PC-9 (cell line): ENCODE measurements at regions not wholly inside any gene's neighbourhood (a gene's known extent, or its start where the extent isn't known, plus 50 kb on each side); places are given as distances from the start of the nearest gene placed in this dataset.

ENCODE experiments used
- BruUV-seq: library from RNA; stranded (reverse); fragments of 400-500 nt; replicated peaks from 2 replicates; lab custom pipeline; 2021; lab: Mats Ljungman, UMichigan
- CTCF ChIA-PET: fragments of 300-600 bp; sonication (Branson Sonifier 250); formaldehyde crosslinking; loops from one replicate; lab custom pipeline; 2022; ENCODE audit warnings: antibody characterized with exemption; lab: Charles Lee
- POLR2A ChIA-PET: fragments of 300-600 bp; sonication (Branson Sonifier 250); formaldehyde crosslinking; loops from one replicate; lab custom pipeline; 2022; ENCODE audit warnings: antibody characterized with exemption; ENCODE audit not compliant: unreplicated experiment; lab: Charles Lee
- DNase-seq, 2 experiments: peaks; one replicate each; pipeline versions ENCODE4 v3.0.0 to v3.0.0-alpha.2; 2015 to 2022; ENCODE audit warnings: mixed read lengths in 1 of 2
- H2AFZ ChIP-seq: fragments of 200-600 bp; sonication (generic); 2 replicates; pipeline ENCODE4 v1.8.1; 2017; ENCODE audit warnings: antibody characterized with exemption
- H3F3A ChIP-seq: fragments of 200-600 bp; sonication (generic); 2 replicates; pipeline ENCODE4 v1.8.1; 2017; ENCODE audit warnings: antibody characterized with exemption, mild to moderate bottlenecking, low read depth; ENCODE audit not compliant: insufficient read depth
- H3K27ac ChIP-seq: fragments of 200-600 bp; sonication (generic); 2 replicates; pipeline ENCODE4 v1.6.1; 2016; ENCODE audit warnings: mixed run types
- H3K27me3 ChIP-seq: fragments of 200-600 bp; sonication (generic); 2 replicates; pipeline ENCODE4 v1.6.1; 2016; ENCODE audit warnings: low read depth, mixed run types; ENCODE audit not compliant: insufficient read depth
- H3K36me3 ChIP-seq: fragments of 200-600 bp; sonication (generic); 2 replicates; pipeline ENCODE4 v1.6.1; 2016; ENCODE audit warnings: low read depth, mixed run types
- H3K4me1 ChIP-seq: fragments of 200-600 bp; sonication (generic); replicated peaks from 2 replicates; pipeline ENCODE4 v1.6.1; 2016; ENCODE audit warnings: mixed run types; ENCODE audit not compliant: insufficient read depth
- H3K4me2 ChIP-seq: fragments of 200-600 bp; sonication (generic); 2 replicates; pipeline ENCODE4 v1.6.1; 2017; ENCODE audit warnings: mixed run types
- H3K4me3 ChIP-seq: fragments of 200-600 bp; sonication (generic); 2 replicates; pipeline ENCODE4 v1.6.1; 2016; ENCODE audit warnings: mixed run types
- H3K79me2 ChIP-seq: fragments of 200-600 bp; sonication (generic); 2 replicates; pipeline ENCODE4 v1.6.1; 2017; ENCODE audit warnings: low read depth, mixed run types
- H3K9me2 ChIP-seq: fragments of 200-600 bp; sonication (generic); 2 replicates; pipeline ENCODE4 v1.8.1; 2017; ENCODE audit warnings: mild to moderate bottlenecking; ENCODE audit not compliant: insufficient read depth
- H3K9me3 ChIP-seq: fragments of 200-600 bp; sonication (generic); 2 replicates; pipeline ENCODE4 v1.8.1; 2016; ENCODE audit warnings: low read depth; ENCODE audit not compliant: insufficient read depth
- H4K20me1 ChIP-seq: fragments of 200-600 bp; sonication (generic); 2 replicates; pipeline ENCODE4 v1.8.1; 2017; ENCODE audit not compliant: insufficient read depth
- EZH2 ChIP-seq: fragments of 200-600 bp; sonication (generic); IDR thresholded peaks from 2 replicates; pipeline ENCODE4 v1.8.0; 2017; ENCODE audit warnings: antibody characterized with exemption, low read depth
- intact Hi-C: fragments of 100-400 bp; cut with micrococcal nuclease; formaldehyde crosslinking; loops from one replicate; pipeline ENCODE4 v1.10.0; 2022; ENCODE audit not compliant: unreplicated experiment
- TF ChIP-seq, protein P1 (sequence below): fragments of 200-600 bp; sonication (generic); conservative IDR thresholded peaks from 2 replicates; pipeline ENCODE4 v1.6.1; 2017; ENCODE audit warnings: mixed run types, antibody characterized with exemption, mild to moderate bottlenecking, moderate library complexity

DNA sequence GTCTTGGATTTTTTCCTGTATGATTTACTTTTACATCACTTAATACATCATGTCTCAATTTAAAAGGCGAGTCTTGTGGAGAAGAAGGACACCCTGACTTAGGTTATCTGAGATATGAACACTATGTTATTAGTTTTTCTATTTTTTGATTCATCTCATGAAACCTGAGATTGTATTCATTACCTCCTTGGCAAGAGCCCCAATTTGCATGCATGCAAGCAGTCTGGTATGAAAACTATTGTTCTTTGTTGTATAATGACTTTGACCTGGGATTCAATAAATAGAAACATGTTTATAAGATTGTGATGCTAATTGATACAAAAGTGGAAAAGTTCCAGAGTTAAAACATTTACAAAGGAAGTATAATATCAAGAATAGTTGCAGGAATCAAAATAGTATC lies 576.1 kb downstream of the NOVA1 start:
- Histone ChIP-seq H3K4me2 (no peak overlapping the region), H3K27ac (no peak overlapping the region), H3K27me3 (no peaks in the 10 kb centered on the region), H3F3A (no peaks in the 10 kb centered on the region), H4K20me1 (no peaks in the 10 kb centered on the region), H3K9me3 (no peaks in the 10 kb centered on the region), H3K79me2 (no peaks in the 10 kb centered on the region), H3K9me2 (no peaks in the 10 kb centered on the region), H3K36me3 (no peaks in the 10 kb centered on the region), H3K4me1 (no peaks in the 10 kb centered on the region), H3K4me3 (no peak overlapping the region), H2AFZ (no peak overlapping the region)
- BruUV-seq: no TSS peak
- ChIA-PET CTCF (no interaction called here), POLR2A (no interaction called here)
- no peak for DNase-seq
- TF ChIP-seq EZH2: no peak
- TF ChIP-seq, protein P1, sequence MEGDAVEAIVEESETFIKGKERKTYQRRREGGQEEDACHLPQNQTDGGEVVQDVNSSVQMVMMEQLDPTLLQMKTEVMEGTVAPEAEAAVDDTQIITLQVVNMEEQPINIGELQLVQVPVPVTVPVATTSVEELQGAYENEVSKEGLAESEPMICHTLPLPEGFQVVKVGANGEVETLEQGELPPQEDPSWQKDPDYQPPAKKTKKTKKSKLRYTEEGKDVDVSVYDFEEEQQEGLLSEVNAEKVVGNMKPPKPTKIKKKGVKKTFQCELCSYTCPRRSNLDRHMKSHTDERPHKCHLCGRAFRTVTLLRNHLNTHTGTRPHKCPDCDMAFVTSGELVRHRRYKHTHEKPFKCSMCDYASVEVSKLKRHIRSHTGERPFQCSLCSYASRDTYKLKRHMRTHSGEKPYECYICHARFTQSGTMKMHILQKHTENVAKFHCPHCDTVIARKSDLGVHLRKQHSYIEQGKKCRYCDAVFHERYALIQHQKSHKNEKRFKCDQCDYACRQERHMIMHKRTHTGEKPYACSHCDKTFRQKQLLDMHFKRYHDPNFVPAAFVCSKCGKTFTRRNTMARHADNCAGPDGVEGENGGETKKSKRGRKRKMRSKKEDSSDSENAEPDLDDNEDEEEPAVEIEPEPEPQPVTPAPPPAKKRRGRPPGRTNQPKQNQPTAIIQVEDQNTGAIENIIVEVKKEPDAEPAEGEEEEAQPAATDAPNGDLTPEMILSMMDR: no peak
- intact Hi-C loops: no loop called here

DNA sequence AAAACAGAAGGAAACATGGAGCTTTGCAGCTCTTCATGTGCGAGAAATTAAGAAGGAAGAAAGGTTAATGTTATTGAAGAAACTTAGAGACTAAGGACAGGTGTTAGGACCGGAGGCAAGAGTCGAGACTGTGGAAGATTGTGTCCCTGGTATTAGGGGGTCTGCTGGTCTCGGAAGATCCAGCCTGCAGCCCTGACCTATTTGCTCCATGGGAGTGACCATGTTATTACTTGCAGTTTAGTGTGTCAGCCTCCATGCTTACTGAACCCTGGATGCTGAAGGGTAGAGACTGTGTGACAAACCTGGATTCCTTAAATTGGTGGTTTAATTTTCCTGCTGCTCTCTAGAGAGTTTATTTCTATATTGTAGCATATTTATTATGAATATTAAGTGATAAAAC lies 580.6 kb downstream of the NOVA1 start:
- Histone ChIP-seq H3K27me3 (no peaks in the 10 kb centered on the region), H3K36me3 (no peaks in the 10 kb centered on the region), H4K20me1 (no peaks in the 10 kb centered on the region), H3K9me2 (no peaks in the 10 kb centered on the region), H2AFZ (no peak overlapping the region), H3K27ac (no peak overlapping the region), H3F3A (no peaks in the 10 kb centered on the region), H3K4me2 (no peak overlapping the region), H3K9me3 (no peaks in the 10 kb centered on the region), H3K79me2 (no peaks in the 10 kb centered on the region), H3K4me1 (no peaks in the 10 kb centered on the region), H3K4me3 (no peak overlapping the region)
- no peak for DNase-seq
- ChIA-PET CTCF (interaction anchor here (0.6 kb wide), 1 partner anchor 1804 kb away, joined by 3 read pairs; no protein-coding TSS in a partner anchor), POLR2A (no interaction called here)
- intact Hi-C loops: no loop called here
- BruUV-seq: no TSS peak
- TF ChIP-seq, protein P1: no peak
- TF ChIP-seq EZH2: no peak

DNA sequence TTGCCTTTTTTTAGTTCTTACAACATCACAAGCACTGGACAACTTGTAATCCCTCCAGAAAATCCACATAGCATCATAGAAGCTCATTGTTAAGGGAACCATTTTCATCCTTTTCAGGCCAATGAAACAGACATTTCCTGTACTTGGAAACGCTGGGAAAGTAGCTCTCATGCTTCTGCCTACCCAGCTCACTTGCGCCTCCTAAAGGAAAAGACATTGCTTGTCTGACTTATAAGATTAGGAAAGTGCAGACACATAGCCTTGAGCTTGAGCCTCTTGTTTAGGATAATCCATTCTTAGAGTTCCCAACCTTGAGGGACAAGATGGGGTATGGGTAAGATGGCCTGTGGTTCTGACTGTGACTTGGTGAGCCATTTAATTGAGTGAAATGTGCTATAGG lies 589.5 kb downstream of the NOVA1 start:
- Histone ChIP-seq H4K20me1 (no peaks in the 10 kb centered on the region), H3K36me3 (no peaks in the 10 kb centered on the region), H3F3A (no peaks in the 10 kb centered on the region), H3K4me2 (no peak overlapping the region), H3K9me3 (no peaks in the 10 kb centered on the region), H3K79me2 (no peaks in the 10 kb centered on the region), H3K9me2 (no peaks in the 10 kb centered on the region), H3K27ac (no peak overlapping the region), H3K4me3 (no peak overlapping the region), H3K27me3 (no peaks in the 10 kb centered on the region), H2AFZ (no peak overlapping the region), H3K4me1 (no peaks in the 10 kb centered on the region)
- DNase-seq: no peak
- TF ChIP-seq, protein P1: no peak
- CTCF ChIA-PET: interaction anchor here (0.6 kb wide), 1 partner anchor 15 kb away, joined by 3 read pairs; no protein-coding TSS in a partner anchor
- intact Hi-C loops: no loop called here
- no TSS peak for BruUV-seq
- POLR2A ChIA-PET: no interaction called here
